A673 (cell line): ENCODE measurements at regions not wholly inside any gene's neighbourhood (a gene's known extent, or its start where the extent isn't known, plus 50 kb on each side); places are given as distances from the start of the nearest gene placed in this dataset.

Experiments
- CTCF ChIP-seq: fragments of 300-800, 200-600 bp; sonication (generic); conservative IDR thresholded peaks from 2 replicates; pipeline ENCODE4 v1.5.1; 2017; ENCODE audit warnings: low read depth, mild to moderate bottlenecking, antibody characterized with exemption, low read length, moderate library complexity, mixed read lengths
- EZH2 ChIP-seq: fragments of 200-600 bp; sonication (generic); IDR thresholded peaks from 2 replicates; pipeline ENCODE4 v1.6.1; 2017; ENCODE audit warnings: borderline replicate concordance, low read depth, mild to moderate bottlenecking, mixed read lengths, antibody characterized with exemption, low read length; ENCODE audit not compliant: poor library complexity, severe bottlenecking

GRCh38 chr3:194051366-194052149 is 84.4 kb upstream of the HES1 start:
- TF ChIP-seq CTCF (no peak), EZH2 (no peak)
